HG02981 (cell line): ENCODE measurements at regions not wholly inside any gene's neighbourhood (a gene's known extent, or its start where the extent isn't known, plus 50 kb on each side); places are given as distances from the start of the nearest gene placed in this dataset.
"Not testable (repeated sequence)": the region's sequence is repeated elsewhere in the genome, so short reads cannot be mapped to it uniquely, and the experiment has no call there.

Experiments used
- ATAC-seq: cut with Tn5 transposase; IDR thresholded peaks from one replicate; pipeline ENCODE4 v1.9.1; 2021; ENCODE audit warnings: mild to moderate bottlenecking, moderate library complexity; ENCODE audit not compliant: unreplicated experiment

DNA sequence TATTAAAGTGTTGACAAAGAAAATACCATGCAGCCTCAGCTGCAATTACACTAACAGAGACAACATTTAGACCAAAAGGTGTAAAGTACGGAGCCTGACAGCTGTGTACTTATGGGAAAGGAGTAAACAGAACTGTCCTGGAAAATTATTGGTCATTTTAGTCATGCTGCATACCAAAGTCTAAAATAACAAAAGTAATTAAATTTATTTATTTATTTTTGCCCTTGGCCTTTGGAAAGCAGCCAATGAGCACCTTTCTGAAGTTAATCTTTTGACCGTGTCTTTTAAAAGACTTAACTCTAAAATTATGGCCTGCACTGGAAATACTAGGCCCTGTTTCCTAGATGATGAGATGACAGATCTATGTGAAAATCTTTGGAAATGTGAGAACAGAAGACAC is 597.6 kb downstream of the NXPH1 start:
- no peak for ATAC-seq

GRCh38 chr7:9031386-9031785 is 598.0 kb downstream of the NXPH1 start:
- no peak for ATAC-seq

DNA sequence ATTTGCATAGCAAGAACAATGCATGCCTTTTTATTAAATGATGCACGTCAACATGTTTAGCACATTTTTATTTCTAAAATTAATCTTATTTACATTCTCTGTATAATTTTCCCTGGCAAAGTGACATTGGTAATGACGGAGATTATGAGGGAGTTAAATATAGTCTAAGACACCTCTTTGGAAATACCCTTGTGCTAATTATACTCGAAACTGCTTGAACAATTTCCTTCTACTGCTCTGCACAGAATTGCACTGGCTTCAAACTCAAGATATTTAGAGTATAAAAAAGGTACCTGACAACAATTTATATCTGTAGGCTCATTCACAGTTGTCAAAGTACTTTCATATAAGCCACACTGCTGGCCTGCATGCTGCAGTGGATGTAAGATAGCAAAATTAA is 602.7 kb downstream of the NXPH1 start:
- ATAC-seq, result no peak

- no peak for ATAC-seq
Measured at GRCh38 chr7:9071160-9071762, 637.9 kb downstream of the NXPH1 start.

GRCh38 chr7:9075774-9076173 is 642.4 kb downstream of the NXPH1 start:
- ATAC-seq, result not testable (repeated sequence)

GRCh38 chr7:9082203-9082602 is 648.8 kb downstream of the NXPH1 start:
- ATAC-seq, result no peak

- ATAC-seq, result no peak
Measured at GRCh38 chr7:9083837-9084236, 650.4 kb downstream of the NXPH1 start.

- no peak for ATAC-seq
Measured at GRCh38 chr7:9091282-9091681, 657.9 kb downstream of the NXPH1 start.

- no peak for ATAC-seq
Measured at GRCh38 chr7:9097565-9098060, 664.2 kb downstream of the NXPH1 start.

DNA sequence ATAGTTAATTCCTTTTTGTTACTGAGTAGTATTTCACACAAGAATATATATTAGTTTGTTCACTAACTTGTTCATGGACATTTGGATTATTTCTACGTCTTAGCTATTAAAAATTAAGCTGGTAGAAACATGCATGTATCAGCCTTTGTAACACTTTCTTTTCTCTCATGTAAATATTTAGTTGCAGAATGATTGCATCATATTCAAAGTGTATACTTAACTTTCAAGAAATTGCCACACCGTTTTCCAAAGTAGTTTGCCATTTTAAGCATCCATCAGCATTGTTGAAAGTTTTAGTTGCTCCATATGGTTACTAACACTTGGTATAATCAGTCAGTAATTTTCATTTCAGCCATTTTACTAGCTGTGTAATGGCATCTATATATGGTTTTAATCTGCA is 666.9 kb downstream of the NXPH1 start:
- ATAC-seq, result no peak

DNA sequence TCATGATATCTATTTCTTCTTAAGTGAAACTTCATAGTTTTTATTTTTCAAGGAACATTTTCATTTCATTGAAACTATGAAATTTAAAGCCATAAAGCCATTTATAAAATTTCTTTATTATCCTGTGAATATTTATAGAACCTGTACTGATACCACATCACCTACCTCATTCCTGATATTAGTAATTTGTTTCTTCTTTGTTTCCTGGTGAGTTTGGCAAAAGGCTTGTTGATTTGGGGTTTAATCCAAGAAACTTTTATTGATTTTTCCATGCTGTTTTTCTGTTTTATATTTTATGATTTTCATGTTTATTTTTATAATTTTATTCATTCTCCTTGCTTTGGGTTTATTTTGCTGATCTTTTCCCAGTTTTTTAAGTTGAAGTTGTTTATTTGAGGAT is 669.4 kb downstream of the NXPH1 start:
- no peak for ATAC-seq

DNA sequence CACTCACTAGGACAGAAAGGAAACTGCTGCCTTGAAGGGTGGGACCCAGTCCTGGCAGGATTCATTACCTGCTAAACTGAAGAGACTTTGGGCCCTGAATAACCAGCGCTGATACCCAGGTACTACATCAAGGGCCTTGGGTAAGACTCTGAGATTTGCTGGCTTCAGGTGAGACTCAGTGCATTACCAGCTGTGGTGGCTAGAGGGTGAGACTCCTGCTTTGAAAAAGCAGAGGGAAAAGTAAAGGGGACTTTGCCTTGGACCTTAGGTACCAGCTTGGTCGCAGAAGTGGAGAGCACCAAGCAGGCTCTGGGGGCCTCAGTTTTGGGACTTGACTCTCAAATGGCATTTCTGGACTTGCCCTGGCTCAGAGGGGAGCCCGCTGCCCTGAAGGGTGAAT is 673.3 kb downstream of the NXPH1 start:
- no peak for ATAC-seq

- no peak for ATAC-seq
Measured at GRCh38 chr7:9120331-9120730, 686.9 kb downstream of the NXPH1 start.

DNA sequence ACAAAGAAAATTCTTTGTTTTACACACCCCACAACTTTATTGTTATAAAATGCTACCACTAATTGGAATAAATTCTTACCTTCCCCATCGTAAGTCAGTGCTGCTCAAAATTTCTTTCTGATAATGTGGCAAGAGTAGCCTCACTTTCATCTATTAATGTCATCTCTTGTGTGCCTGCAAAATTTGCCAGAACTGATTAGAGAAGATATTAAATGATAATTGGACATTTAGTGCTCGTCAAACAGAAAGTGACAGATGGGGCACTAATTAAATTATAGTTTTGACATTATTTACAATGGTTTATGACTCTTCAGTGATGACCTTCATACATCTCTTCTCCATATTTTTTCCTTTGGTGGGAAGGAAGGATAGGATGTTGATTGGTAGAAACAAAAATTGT is 690.9 kb downstream of the NXPH1 start:
- ATAC-seq, result no peak

DNA sequence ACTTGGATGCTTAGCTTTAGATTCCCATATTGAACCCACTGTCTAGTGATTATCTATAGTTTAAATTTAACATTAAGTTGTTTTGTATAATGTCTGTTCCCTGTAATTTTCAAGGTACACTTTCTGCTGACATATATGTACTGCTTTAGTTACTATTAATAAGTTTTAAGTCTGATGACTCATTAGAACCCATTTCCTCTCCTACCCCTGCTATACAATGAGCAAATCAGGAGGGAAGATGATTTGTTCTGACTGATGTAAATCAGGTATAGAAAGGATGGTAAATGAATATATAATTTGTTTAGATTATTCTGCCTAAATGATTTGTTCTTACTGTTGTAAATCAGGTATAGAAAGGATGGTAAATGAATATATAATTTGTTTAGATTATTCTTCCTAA is 691.8 kb downstream of the NXPH1 start:
- ATAC-seq, result no peak

GRCh38 chr7:9127901-9128300 is 694.5 kb downstream of the NXPH1 start:
- no peak for ATAC-seq

- no peak for ATAC-seq
Measured at GRCh38 chr7:9148687-9149086, 715.3 kb downstream of the NXPH1 start.

GRCh38 chr7:9149499-9150082 is 716.2 kb downstream of the NXPH1 start:
- no peak for ATAC-seq

DNA sequence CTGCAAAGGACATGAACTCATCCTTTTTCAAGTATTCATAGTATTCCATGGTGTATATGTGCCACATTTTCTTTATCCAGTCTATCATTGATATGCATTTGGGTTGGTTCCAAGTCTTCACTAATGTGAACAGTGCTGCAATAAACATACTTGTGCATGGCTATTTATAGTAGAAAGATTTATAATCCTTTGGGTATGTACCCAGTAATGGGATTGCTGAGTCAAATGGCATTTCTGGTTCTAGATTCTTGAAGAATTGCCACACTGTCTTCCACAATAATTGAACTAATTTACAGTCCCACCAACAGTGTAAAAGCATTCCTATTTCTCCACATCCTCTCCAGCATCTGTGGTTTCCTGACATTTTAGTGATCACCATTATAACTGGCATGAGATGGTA is 730.3 kb downstream of the NXPH1 start:
- not testable (repeated sequence) for ATAC-seq

DNA sequence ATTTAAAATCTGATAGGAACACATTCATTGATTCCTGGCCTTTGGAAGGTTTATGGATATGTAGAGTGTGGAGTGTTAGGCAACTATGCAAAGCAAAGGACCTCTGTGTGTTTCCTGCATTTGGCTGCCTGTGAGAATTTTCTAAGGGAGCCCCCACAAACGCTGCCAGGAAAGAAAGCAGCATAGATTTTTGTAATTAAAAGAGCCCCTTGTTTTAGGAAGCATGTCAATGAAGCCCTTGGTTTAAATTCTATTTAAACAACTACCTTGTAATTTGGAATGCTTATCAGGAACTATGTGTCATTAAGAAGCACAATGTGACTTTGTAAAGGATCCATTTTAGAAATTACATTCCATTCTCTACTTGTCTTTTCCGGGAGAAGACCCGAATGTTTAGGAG is 742.5 kb downstream of the NXPH1 start:
- ATAC-seq, result no peak

- no peak for ATAC-seq
Measured at GRCh38 chr7:9181356-9181755, 747.9 kb downstream of the NXPH1 start.

- no peak for ATAC-seq
Measured at GRCh38 chr7:9186730-9187129, 753.3 kb downstream of the NXPH1 start.

DNA sequence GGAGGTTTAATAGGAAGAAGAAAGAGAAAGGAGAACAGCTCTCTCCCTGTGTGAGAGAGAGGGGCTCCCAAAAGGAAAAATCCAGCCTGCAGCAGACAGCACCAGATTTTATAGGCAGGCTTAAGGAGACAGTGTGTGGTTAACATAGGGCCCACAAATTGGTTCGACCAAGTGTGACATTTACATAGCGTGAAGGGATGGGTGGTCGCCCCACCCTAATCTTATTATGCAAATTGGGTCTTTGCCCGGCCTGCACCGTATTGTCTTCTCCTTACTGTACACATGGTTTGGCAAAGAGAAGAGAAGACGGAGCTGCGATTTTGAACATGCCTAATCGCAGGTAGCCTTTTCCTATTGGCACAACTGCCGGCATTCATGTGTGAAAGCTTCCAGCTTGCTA is 756.3 kb downstream of the NXPH1 start:
- ATAC-seq, result no peak
